Caki2 (cell line): ENCODE measurements at regions not wholly inside any gene's neighbourhood (a gene's known extent, or its start where the extent isn't known, plus 50 kb on each side); places are given as distances from the start of the nearest gene placed in this dataset.

Source experiments
- DNase-seq: peaks from one replicate; pipeline ENCODE4 v3.0.0-alpha.2; 2015; ENCODE audit warnings: low read depth
- in situ Hi-C: cut with HindIII; loops from 2 replicates; pipeline ENCODE4 v1.10.0; 2016; ENCODE audit warnings: low sequenced_read_pairs, low pct_unique_long_range_greater_than_20kb, mixed read lengths

DNA sequence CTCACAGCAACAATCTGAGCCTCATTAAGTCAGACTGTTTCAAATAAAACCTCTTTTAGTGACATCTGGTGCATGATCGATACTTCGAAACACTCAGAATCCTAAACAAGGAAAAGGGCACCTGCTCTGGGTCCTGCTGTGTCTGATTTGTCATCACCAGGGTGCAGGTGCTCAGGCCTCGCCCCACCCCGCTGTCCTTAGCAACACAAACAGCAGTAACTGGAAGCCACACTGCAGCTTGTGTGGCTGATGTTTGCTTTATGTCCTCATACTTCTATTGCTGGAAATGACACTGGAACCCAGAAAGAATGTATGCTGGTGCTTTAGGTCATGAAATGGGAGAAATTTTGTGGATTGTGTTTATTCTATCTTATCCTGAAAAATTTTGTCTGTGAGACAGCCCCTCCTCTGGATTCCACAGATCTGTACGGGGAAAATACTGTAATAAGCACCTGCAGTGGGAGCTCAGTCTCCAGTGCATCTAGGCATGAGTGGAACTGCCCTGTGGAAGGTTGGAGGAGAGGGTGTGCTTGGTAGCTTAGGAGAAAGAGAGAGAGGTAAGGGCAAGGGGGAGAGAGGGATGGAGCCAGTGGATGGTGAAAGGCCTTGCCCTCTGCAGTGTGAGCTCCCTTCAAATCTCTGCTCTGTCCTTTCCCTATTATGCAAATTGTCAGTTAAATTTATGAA is 284.2 kb downstream of the SMARCA2 start:
- in situ Hi-C loops, result no loop called here
- DNase-seq, result no peak

DNA sequence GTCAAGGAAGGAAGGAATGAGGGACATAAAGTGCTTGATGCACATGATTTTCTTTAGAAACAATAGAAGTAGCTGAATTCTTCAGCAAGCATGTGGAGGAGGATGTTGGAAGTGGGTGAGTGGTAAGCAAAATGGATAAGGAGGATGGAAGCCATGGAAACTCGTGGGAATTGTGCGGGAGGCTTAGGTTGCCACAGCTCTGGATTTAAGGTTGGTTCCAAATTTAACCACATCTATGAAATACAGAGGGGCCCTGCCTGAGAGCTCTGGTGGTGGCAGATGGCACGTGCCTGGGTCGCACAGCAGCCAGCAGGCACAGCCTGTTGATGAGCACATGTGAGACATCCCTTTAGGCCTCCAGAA is 284.7 kb downstream of the SMARCA2 start:
- in situ Hi-C loops, result no loop called here
- no peak for DNase-seq

DNA sequence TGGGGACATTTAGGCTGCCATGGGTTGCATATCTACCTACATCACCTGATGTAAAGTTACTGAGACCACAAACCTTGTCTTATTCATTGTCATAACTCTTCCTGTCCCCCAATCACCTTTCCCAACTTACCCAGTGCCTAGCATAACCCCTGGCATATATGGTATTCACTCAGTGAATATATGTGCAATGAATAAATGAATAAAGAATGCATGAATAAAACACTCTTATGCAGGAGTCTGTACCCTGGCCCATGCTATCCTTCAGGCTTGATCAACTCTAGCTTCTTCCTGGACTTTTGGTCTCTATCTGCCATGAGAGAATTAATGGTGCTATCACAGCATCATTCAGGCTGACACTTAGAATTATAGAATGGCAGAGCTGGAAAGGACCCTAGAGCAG is 285.2 kb downstream of the SMARCA2 start:
- in situ Hi-C loops, result no loop called here
- DNase-seq, result no peak

DNA sequence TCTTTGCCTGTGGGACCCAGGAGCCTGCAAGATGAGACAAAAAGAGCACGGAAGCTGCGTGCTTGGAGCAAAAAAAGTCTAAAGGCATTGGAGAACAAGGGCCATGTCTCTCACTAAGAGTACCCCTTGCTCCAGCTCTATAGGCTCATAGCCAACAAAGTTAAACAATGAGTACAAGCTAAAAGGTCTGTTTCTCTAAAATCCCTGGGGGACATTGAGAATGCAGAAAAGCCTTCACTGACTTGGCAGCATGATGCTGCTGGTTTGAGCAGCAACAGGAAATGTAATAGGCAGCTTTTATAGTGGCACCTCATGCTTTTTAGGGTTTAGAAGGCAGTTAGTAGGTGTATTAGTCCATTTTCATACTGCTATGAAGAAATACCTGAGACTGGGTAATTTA is 287.5 kb downstream of the SMARCA2 start:
- in situ Hi-C loops, result no loop called here
- DNase-seq, result no peak

GRCh38 chr9:2303056-2303455 is 287.9 kb downstream of the SMARCA2 start:
- in situ Hi-C loops, result no loop called here
- no peak for DNase-seq

GRCh38 chr9:2307480-2307879 is 292.3 kb downstream of the SMARCA2 start:
- no peak for DNase-seq
- in situ Hi-C loops, result no loop called here

- in situ Hi-C loops, result no loop called here
- DNase-seq, result no peak
Observed at GRCh38 chr9:2311920-2312319, 296.8 kb downstream of the SMARCA2 start.

- no peak for DNase-seq
Observed at GRCh38 chr9:2313512-2313911, 298.4 kb downstream of the SMARCA2 start.

GRCh38 chr9:2317591-2317990 is 302.4 kb downstream of the SMARCA2 start:
- DNase-seq, result no peak
- in situ Hi-C loops, result no loop called here

More at GRCh38 chr9:2313512-2313911, 298.4 kb downstream of the SMARCA2 start:
- in situ Hi-C loops, result no loop called here

DNA sequence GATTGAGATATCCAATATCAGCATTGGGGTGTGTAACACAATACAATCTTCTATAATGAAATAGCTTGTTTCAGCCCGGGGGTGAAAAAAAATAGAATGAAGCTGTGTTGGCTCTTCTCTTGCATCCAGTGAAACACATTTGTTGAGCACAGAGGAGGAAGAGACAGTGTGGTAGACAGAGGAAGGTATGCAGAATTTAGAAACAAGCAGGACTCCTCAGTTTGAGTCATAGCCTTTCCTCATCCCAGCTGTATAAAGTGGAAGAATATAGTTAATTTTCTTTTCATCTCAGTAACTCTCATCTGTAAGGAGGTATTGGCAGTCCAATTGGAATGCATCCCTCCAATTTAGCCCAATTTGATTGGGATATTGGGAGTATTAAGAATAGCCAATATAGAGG is 302.2 kb upstream of the VLDLR start:
- in situ Hi-C loops, result no loop called here
- no peak for DNase-seq

- in situ Hi-C loops, result no loop called here
- no peak for DNase-seq
Observed at GRCh38 chr9:2320114-2320513, 301.5 kb upstream of the VLDLR start.

DNA sequence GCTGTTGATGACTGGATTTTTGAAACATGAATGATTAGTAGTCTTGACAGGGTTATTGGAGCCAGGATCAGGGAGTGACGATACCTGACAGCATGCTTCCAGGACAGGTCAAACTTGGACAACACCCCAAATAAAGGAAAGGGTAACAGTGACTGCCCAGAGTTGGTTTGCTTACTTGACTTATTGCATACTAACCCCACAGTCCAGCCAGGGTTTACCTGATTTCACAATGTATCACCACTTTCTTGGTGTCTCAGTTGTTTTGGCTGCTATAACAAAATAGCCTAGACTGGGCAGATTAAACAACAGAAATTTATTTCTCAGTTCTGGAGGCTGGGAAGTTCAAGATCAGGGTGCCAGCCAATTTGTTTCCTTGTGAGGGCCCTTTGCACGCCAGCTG is 301.0 kb upstream of the VLDLR start:
- no peak for DNase-seq
- in situ Hi-C loops, result no loop called here

DNA sequence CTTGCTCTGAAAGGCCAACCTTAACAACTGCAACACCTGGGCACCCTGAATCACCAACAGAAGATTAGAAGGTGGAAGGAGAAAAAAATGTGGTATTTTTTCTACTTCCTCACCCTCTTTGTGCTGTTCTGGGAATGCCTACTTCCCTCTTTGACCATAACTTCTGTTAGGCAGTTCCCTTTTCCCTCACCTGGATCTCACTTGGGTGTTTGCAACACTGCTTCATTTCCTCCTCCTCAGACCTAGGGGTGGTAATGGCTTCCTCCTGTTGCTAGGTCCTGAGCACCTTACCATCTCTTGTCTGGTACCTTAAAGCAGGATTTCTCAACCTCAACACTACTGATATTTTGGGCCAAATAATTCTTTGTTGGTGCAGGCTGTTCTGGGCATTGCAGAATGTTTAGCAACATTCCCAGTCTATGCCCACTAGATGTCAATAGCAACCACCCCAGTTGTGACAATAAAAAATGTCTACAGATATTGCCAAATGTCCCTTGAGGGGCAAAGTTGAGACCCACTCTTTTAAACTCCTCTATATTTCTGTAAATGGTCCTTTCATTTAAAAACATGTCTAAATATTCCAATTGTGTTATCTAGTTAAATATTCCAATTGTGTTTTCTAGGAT is 300.0 kb upstream of the VLDLR start:
- DNase-seq, result no peak
- in situ Hi-C loops, result no loop called here

- no peak for DNase-seq
- in situ Hi-C loops, result no loop called here
Observed at GRCh38 chr9:2324742-2325141, 296.8 kb upstream of the VLDLR start.

GRCh38 chr9:2332663-2333062 is 288.9 kb upstream of the VLDLR start:
- in situ Hi-C loops, result no loop called here
- no peak for DNase-seq

DNA sequence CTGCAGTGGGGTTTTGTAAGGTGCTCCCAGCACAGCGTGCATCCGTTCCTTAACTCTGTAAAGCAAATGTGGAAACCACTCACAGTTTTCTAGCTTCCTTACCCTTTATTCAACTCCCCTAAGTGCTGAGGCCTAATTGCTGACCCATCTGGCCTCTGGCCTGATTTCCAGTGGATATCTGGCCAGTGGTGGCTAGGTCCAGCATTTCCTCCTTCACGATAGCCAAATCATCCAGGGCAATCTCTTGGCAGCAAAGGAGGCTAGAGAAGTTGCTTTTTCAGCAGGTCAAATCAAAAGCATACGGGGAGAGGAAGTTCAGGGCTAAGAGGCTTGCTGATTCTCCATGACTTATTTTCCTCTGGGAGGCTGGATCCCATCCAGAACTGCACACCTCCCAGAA is 286.3 kb upstream of the VLDLR start:
- no peak for DNase-seq
- in situ Hi-C loops, result no loop called here

DNA sequence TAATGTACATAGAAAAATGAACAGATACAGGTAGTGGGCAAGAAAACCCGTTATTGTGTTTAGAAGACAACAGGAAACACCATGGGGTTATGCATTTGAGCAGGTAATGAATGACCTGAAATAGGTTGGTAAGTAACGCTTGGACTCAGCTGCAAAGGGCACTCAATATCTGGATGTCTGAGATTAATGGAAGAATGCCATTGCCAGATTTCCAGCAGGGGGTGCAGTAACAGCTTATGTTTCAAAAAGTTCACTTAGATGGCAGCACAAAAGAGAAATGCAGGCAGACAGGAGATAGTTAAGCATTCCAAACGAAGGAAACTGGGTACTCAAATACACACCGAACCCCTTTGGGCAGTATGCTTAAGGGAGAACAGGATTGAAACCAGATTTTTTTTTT is 285.5 kb upstream of the VLDLR start:
- DNase-seq, result no peak

DNA sequence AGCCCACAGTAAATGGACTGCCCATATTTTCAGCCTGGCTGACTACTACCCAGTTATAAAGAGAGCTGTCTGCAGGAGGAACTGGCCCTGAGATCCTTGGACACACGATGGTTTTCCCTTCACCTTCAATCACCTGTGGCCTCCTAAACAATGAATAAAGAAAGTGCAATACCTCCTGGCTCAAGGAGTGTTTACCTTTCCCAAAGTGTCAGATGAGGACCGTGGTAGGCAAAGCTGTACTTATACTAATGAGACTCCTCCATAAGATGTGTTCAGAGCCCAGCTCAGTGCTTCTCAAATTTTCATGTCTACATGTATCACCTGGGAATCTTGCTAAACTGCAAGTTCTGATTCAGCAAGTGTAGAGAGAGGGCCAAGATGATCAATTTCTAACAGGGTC is 284.5 kb upstream of the VLDLR start:
- DNase-seq, result no peak
- in situ Hi-C loops, result no loop called here

More for the DNA sequence above, 285.5 kb upstream of the VLDLR start:
- in situ Hi-C loops, result no loop called here

DNA sequence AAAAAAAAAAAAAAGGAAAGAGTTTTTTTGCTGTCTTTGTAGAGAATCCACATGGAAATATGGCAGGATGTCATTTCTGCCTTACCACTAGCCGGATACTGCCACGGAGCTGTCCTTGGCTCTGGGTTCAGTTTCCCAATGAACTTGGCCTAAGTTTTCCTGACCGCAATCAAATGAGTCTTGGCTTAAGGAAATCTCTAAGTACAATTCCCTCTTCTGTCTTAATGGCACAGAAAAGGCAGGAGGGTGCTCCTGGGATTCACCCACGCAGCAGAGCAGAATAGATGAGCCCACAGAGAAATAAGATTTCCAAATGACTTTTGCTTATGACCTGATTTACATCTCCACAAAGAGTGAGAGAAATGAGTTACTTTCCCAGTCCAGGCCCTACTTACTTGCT is 284.0 kb upstream of the VLDLR start:
- in situ Hi-C loops, result no loop called here
- no peak for DNase-seq

DNA sequence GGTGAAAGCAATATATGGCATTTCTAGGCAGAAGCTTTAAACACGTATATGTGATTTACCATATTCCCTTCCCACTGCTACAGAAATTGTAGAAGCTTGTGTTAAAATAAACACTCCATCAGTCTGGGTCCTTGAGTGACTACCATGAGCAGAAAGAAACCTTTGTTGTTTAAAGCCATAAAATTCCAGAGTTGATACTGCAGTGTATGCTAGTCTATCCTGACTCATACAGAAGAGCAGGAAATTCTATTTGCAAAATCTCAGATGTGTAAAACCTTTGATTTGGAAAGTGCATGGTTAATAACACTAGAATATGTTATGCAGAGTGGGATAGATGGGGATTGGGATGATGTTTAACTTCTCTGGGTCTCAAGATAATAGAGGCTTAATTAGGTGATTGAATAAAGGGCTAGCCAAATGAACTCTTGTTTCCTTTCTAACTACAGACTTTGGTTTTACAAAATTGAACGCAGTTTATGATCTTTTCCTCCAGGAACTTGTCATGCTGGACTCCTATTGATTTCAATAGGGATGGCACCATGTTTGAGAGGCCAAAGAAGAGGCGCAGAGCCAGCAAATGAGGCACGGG is 282.7 kb upstream of the VLDLR start:
- DNase-seq, result no peak
- in situ Hi-C loops, result no loop called here
